Coronary artery (tissue), 2 donors: ENCODE measurements at regions not wholly inside any gene's neighbourhood (a gene's known extent, or its start where the extent isn't known, plus 50 kb on each side); places are given as distances from the start of the nearest gene placed in this dataset.
"Not testable (repeated sequence)": the region's sequence is repeated elsewhere in the genome, so short reads cannot be mapped to it uniquely, and the experiment has no call there.

Experiments used
- DNase-seq: peaks from one replicate; pipeline ENCODE4 v3.0.0-alpha.2; 2017; ENCODE audit warnings: low spot score
- H3K27ac ChIP-seq, 2 donors: fragments of 200-600 bp; sonication (generic); one replicate each; pipeline ENCODE4 v1.5.1; 2016 to 2019
- H3K4me3 ChIP-seq: fragments of 200-600 bp; sonication (generic); 2 replicates; pipeline ENCODE4 v1.5.1; 2016; ENCODE audit warnings: mild to moderate bottlenecking, moderate library complexity

- H3K27ac ChIP-seq, H3K4me3 ChIP-seq, DNase-seq: not testable (repeated sequence)
Observed at GRCh38 chr9:66601472-66601871, 299.1 kb upstream of the ZNF658 start.

- H3K4me3 ChIP-seq, DNase-seq, H3K27ac ChIP-seq: not testable (repeated sequence)
Observed at GRCh38 chr9:66631521-66632046, 268.9 kb upstream of the ZNF658 start.

- DNase-seq, H3K4me3 ChIP-seq, H3K27ac ChIP-seq: not testable (repeated sequence)
Observed at GRCh38 chr9:66647675-66648074, 252.8 kb upstream of the ZNF658 start.

DNA sequence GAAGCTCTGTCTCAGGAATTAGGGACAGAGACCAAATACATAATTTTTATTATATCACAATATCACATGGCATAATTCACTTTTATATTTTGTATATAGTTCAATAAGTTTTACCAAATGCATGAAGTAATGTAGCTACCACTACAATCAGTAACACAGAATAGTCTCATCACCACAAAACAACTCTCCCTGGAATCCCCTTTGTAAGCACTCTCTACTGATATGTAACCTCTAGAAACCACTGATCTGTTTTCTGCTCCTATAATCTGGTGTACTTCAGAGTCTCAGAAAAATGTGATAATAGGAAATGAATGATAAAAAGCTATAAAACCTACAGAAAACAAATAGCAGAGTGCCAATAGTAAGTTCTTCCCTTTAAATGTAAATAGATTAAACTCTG, 210.3 kb upstream of the ZNF658 start:
- H3K4me3 ChIP-seq, DNase-seq, H3K27ac ChIP-seq: not testable (repeated sequence)

DNA sequence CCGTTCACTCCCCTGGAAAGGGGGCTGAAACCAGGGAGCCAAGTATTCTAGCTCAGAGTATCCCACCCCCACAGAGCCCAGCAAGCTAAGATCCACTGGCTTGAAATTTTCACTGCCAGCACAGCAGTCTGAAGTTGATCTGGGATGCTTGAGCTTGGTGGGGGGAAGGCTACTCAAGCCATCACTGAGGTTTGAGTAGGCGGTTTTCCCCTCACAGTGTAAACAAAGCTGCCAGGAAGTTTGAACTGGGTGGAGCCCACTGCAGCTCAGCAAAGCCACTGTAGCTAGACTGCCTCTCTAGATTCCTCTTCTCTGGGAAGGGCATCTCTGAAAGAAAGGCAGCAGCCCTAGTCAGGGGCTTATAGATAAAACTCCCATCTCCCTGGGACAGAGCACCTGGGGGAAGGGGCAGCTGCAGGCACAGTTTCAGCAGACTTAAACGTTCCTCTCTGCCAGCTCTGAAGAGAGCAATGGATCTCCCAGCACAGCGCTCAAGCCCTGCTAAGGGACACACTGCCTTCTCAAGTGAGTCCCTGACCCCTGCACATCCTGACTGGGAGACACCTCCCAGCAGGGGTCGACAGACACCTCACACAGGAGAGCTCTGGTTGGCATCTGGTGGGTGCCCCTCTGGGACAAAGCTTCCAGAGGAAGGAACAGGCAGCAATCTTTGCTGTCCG, 204.8 kb upstream of the ZNF658 start:
- not testable (repeated sequence) for H3K27ac ChIP-seq, H3K4me3 ChIP-seq, DNase-seq

DNA sequence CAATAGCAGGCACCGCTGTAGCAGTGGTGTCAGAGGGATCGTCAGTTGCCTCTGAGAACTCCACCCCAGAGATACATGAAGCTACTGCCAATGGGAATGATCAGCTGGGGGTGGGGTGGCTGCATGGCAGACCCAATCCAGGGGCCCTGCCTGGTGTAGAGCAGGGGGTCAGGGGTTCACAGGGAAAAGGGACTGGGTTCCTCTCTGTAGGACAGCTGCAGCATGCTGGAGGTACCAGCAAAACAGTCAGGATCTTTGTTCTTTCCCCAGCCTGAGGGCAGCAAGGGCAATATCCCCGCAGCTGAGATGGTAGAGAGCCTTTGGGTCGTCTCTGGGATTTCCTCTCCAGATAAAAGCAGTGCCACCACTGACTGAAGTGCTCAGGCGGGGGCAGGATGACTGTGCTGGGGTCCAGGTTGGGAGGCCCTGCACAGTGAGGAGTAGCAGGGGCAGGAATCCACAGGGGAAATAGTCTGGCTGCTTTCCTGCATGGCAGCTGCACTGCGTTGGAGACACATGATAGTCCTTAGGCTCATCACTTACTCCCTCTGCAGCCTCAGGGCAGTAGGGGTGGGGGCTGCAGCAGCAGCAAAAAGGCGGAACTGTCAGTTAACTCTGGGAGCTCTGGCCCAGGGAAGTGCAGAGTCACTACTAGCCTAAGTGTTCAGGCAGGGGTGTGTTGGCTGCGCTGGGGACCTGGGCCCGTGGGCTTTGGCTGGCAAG, 203.0 kb upstream of the ZNF658 start:
- H3K4me3 ChIP-seq, DNase-seq, H3K27ac ChIP-seq: not testable (repeated sequence)

- not testable (repeated sequence) for H3K27ac ChIP-seq, DNase-seq, H3K4me3 ChIP-seq
Observed at GRCh38 chr9:66698066-66698455, 202.5 kb upstream of the ZNF658 start.

- H3K27ac ChIP-seq, H3K4me3 ChIP-seq, DNase-seq: not testable (repeated sequence)
Observed at GRCh38 chr9:66701411-66702377, 198.8 kb upstream of the ZNF658 start.

GRCh38 chr9:66711553-66711952, 189.0 kb upstream of the ZNF658 start:
- not testable (repeated sequence) for DNase-seq, H3K4me3 ChIP-seq, H3K27ac ChIP-seq

DNA sequence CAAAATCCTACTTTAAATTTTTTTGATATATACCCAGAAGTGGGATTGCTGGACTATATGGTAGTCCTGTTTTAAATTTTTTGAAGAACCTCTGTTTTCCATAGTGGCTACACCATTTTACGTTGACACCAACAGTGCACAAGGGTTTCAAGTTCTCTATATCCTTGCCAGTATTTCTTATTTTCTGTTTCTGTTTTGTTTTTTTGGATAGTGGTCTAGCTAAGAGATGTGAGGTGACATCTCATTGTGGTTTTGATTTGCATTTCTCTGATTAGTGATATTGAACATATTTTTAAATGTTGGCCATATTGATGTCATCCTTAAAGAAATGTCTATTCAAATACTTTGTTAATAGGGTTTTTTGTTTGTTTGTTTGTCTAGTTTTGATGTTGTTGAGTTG, 187.7 kb upstream of the ZNF658 start:
- DNase-seq, H3K4me3 ChIP-seq, H3K27ac ChIP-seq: not testable (repeated sequence)

GRCh38 chr9:66713552-66713951, 187.0 kb upstream of the ZNF658 start:
- not testable (repeated sequence) for DNase-seq, H3K27ac ChIP-seq, H3K4me3 ChIP-seq

DNA sequence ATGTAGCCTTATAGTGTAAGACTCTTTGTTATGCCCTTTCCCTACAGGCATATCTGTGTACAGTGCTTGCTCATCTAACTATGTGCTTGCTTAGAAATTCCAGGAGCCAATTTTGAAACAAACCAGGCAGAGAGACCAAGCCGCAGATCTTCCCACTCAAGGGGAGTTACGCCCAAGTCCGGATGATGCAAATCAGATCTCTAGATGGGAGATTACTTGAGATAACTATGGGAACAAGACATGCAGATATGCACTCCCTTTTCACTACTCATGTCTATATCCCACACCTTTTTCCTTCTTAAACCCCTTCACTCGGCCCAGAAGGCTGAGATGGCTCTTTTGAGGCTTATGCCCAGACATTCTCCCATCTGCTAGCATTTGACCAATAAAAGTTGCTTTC, 179.7 kb upstream of the ZNF658 start:
- not testable (repeated sequence) for H3K4me3 ChIP-seq, H3K27ac ChIP-seq, DNase-seq

DNA sequence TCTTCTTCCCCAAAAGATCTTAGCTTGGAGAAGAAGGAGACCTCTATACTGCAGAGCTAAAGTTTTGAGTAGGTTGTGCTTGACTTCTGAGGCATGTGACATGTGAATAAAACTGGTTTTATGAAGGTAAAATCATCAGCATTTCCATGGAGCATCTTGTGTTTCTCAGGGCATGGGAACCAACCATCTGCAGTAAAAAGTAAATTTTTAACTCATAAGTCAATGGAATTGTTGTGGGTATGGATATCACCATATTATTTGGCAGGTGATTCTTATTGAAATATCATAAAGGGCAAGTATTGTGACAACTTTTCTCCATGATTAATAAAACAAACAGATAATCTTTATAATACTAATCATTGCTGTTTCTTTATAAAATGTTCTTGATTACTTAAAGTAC, 173.0 kb upstream of the ZNF658 start:
- DNase-seq, H3K27ac ChIP-seq, H3K4me3 ChIP-seq: not testable (repeated sequence)

DNA sequence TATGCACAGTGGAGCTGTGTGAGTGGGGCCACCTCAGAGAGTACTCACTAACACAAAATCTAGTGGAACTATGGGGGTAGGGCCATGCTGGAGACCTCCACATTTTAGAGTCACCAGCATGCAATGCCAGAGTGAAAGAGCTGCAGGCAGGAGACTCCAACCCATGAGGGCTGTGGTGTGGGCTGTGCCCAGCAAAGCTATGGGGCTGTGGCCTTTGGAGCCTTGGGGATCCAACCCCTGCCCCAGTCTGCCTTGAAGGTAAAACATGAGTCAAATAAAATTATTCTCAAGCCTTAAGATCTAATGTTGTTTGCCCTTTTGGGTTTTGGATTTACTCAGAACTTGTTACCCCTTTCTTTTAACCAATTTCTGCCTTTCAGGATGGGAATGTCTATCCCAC, 163.8 kb upstream of the ZNF658 start:
- DNase-seq, H3K27ac ChIP-seq: not testable (repeated sequence)

GRCh38 chr9:66738418-66738817, 162.1 kb upstream of the ZNF658 start:
- H3K4me3 ChIP-seq, H3K27ac ChIP-seq, DNase-seq: not testable (repeated sequence)

More for the DNA sequence above, 163.8 kb upstream of the ZNF658 start:
- not testable (repeated sequence) for H3K4me3 ChIP-seq

GRCh38 chr9:66740136-66740535, 160.4 kb upstream of the ZNF658 start:
- H3K27ac ChIP-seq, DNase-seq, H3K4me3 ChIP-seq: not testable (repeated sequence)

GRCh38 chr9:66745846-66746245, 154.7 kb upstream of the ZNF658 start:
- not testable (repeated sequence) for DNase-seq

DNA sequence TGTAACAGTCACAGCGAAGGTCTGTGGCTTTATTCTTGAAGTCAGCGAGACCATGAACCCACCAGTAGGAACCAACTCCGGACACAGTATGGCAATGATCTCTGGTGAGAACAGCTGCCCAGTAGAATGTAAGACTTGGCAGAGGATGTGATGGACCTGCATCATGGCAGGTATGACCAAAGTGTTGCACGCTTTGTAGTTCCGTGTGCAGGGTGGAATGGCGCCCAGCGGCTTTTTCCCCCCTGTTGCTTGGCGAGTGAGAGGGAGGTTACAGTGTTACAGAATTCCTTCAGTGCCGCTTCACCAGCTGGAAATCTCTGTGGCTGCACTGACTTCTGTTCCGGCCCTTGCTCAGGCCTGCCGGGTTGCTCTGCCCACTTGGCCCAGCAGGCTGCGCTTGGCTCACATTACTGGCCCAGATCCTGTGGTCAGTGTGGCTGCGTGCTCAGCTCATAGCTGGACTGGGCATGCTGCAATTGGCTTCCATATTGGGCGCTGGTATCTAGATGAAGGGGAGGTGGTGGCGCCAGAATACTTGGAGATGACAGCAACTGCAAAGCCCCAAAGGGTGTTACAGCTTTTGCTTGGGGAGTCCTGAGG, 148.1 kb upstream of the ZNF658 start:
- H3K4me3 ChIP-seq, H3K27ac ChIP-seq: not testable (repeated sequence)
- peak; percentile 9 for DNase-seq

More at GRCh38 chr9:66745846-66746245, 154.7 kb upstream of the ZNF658 start:
- not testable (repeated sequence) for H3K4me3 ChIP-seq, H3K27ac ChIP-seq
